CD14-positive monocyte (primary cell): ENCODE measurements at regions not wholly inside any gene's neighbourhood (a gene's known extent, or its start where the extent isn't known, plus 50 kb on each side); places are given as distances from the start of the nearest gene placed in this dataset.

Experiments used
- DNase-seq, 3 donors: peaks; one replicate each; pipeline ENCODE4 v3.0.0-alpha.2; 2011 to 2022
- H2AFZ ChIP-seq: 2 replicates; pipeline ENCODE4 v1.6.0; 2012; ENCODE audit warnings: mild to moderate bottlenecking, low read depth, low read length, inconsistent platforms; ENCODE audit not compliant: insufficient read depth, poor library complexity, severe bottlenecking
- H3K27ac ChIP-seq, 2 donors: 1 replicate in 1 of 2; 2 replicates in 1 of 2; pipeline ENCODE4 v1.5.1; 2012 to 2013; ENCODE audit warnings: low read length in 2 of 2, control low read depth in 1 of 2, inconsistent platforms in 1 of 2, low read depth in 1 of 2, mild to moderate bottlenecking in 1 of 2
- H3K27me3 ChIP-seq, 2 donors: one replicate each; pipeline versions ENCODE4 v1.6.0 to v1.6.1; 2011 to 2013; ENCODE audit warnings: low read length in 2 of 2; ENCODE audit not compliant: control insufficient read depth in 2 of 2, insufficient read depth in 2 of 2
- H3K36me3 ChIP-seq, 2 donors: replicated peaks in 1 of 2; 1 replicate in 1 of 2; 2 replicates in 1 of 2; pipeline versions ENCODE4 v1.5.1 to v1.6.1; 2012 to 2013; ENCODE audit warnings: low read length in 2 of 2, control low read depth in 1 of 2, inconsistent platforms in 1 of 2, mild to moderate bottlenecking in 1 of 2; ENCODE audit not compliant: insufficient read depth in 2 of 2, control insufficient read depth in 1 of 2
- H3K4me1 ChIP-seq, 2 donors: 1 replicate in 1 of 2; 2 replicates in 1 of 2; pipeline versions ENCODE4 v1.5.1 to v1.6.1; 2012 to 2013; ENCODE audit warnings: low read length in 2 of 2, control low read depth in 1 of 2, inconsistent platforms in 1 of 2, mild to moderate bottlenecking in 1 of 2, moderate library complexity in 1 of 2; ENCODE audit not compliant: insufficient read depth in 2 of 2, control insufficient read depth in 1 of 2
- H3K4me2 ChIP-seq: replicated peaks from 2 replicates; pipeline ENCODE3; 2012; ENCODE audit warnings: low read length, moderate library complexity, mild to moderate bottlenecking; ENCODE audit not compliant: poor library complexity, severe bottlenecking; ENCODE audit errors: extremely low read depth
- H3K4me3 ChIP-seq, 3 experiments: fragments of 200-600 bp in 1 of 3; sonication (generic) in 1 of 3; replicated peaks in 1 of 3; 1 replicate in 2 of 3; 2 replicates in 1 of 3; pipeline ENCODE4 v1.5.1; 2011 to 2013; ENCODE audit warnings: low read length in 3 of 3, mild to moderate bottlenecking in 3 of 3, control low read depth in 2 of 3, low read depth in 2 of 3, inconsistent platforms in 1 of 3, moderate library complexity in 1 of 3
- H3K79me2 ChIP-seq: 2 replicates; pipeline ENCODE4 v1.6.0; 2012; ENCODE audit warnings: mild to moderate bottlenecking, control low read depth, inconsistent platforms, low read length, moderate library complexity; ENCODE audit not compliant: insufficient read depth
- H3K9ac ChIP-seq: 2 replicates; pipeline ENCODE4 v1.6.0; 2017; ENCODE audit warnings: low read length, mild to moderate bottlenecking; ENCODE audit not compliant: insufficient read depth, poor library complexity, severe bottlenecking
- H3K9me3 ChIP-seq, 2 donors: replicated peaks in 1 of 2; 1 replicate in 1 of 2; 2 replicates in 1 of 2; pipeline versions ENCODE4 v1.5.1 to v1.6.1; 2012 to 2013; ENCODE audit warnings: low read length in 2 of 2, control low read depth in 1 of 2; ENCODE audit not compliant: control insufficient read depth in 1 of 2, insufficient read depth in 1 of 2
- H4K20me1 ChIP-seq: 2 replicates; pipeline ENCODE4 v1.6.0; 2012; ENCODE audit warnings: mild to moderate bottlenecking, low read length, control low read depth, moderate library complexity; ENCODE audit not compliant: insufficient read depth
- H3K27ac Mint-ChIP-seq, 7 donors: one replicate each; pipeline ENCODE4 v1.8.0; 2020; ENCODE audit warnings: mild to moderate bottlenecking in 7 of 7, mixed read lengths in 7 of 7, moderate library complexity in 6 of 7, inconsistent platforms in 2 of 7
- H3K27me3 Mint-ChIP-seq, 3 donors: one replicate each; pipeline ENCODE4 v1.8.0; 2021 to 2022; ENCODE audit warnings: low read depth in 3 of 3, mild to moderate bottlenecking in 3 of 3, mixed read lengths in 3 of 3, moderate library complexity in 3 of 3, inconsistent platforms in 1 of 3
- H3K36me3 Mint-ChIP-seq, 2 donors: one replicate each; pipeline ENCODE4 v1.8.0; 2020; ENCODE audit warnings: mixed read lengths in 2 of 2, inconsistent platforms in 1 of 2, mild to moderate bottlenecking in 1 of 2
- H3K4me1 Mint-ChIP-seq: one replicate; pipeline ENCODE4 v1.8.0; 2020; ENCODE audit warnings: mild to moderate bottlenecking, mixed read lengths
- H3K4me3 Mint-ChIP-seq, 2 donors: one replicate each; pipeline ENCODE4 v1.8.0; 2020; ENCODE audit warnings: mild to moderate bottlenecking in 2 of 2, mixed read lengths in 2 of 2, moderate library complexity in 1 of 2
- H3K9me3 Mint-ChIP-seq, 7 donors: one replicate each; pipeline ENCODE4 v1.8.0; 2020 to 2022; ENCODE audit warnings: mixed read lengths in 7 of 7, mild to moderate bottlenecking in 6 of 7, moderate library complexity in 6 of 7, inconsistent platforms in 2 of 7
- WGBS: methylation state at CpG from one replicate; pipeline ENCODE4 v1.1.5; 2013; ENCODE audit warnings: missing lambda C conversion rate; ENCODE audit not compliant: insufficient coverage; 5-methylcytosine and 5-hydroxymethylcytosine counted together
- intact Hi-C, 2 donors: fragments of 100-400 bp; cut with micrococcal nuclease; formaldehyde crosslinking; loops; one replicate each; pipeline versions ENCODE4 v1.15.0 to v1.15.1; 2023
- TF ChIP-seq, protein P1 (sequence below): fragments of 200-600 bp; IDR thresholded peaks from one replicate; pipeline ENCODE4 v1.8.0; 2022; ENCODE audit warnings: antibody characterized with exemption, mild to moderate bottlenecking

DNA sequence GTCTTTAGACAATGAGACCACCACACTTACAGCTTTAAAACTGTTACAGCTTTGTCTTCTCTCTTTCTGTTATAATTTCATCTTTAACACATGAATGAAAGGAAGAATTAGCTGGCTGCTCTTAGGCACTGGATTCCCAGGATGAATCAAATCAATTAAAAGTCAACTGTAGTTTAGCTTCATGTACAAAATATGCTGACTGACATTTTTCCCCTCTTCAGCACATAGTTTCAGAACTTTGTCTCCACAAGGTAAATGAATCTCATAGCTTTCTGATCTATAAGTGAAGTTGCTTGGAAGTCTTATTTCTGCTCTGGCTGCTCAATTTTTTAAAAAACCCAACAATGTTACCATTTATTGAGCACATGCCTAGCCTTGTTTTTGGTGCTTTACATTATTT is 293.8 kb downstream of the GRIN2B start:
- Histone ChIP-seq H3K4me1 (no peaks in the 10 kb centered on the region), H3K27me3 (no peaks in the 10 kb centered on the region), H3K4me3 (no peak overlapping the region), H3K9ac (no peak overlapping the region), H3K79me2 (no peaks in the 10 kb centered on the region), H3K4me2 (no peak overlapping the region), H3K27ac (no peak overlapping the region), H3K9me3 (no peaks in the 10 kb centered on the region), H3K36me3 (no peaks in the 10 kb centered on the region), H4K20me1 (no peaks in the 10 kb centered on the region), H2AFZ (no peak overlapping the region)
- Mint-ChIP-seq H3K27ac (no peak overlapping the region), H3K4me1 (no peaks in the 10 kb centered on the region), H3K27me3 (peaks cover 0 to 2% (median 0%) of the 10 kb centered on the region in 3 donors), H3K9me3 (peaks cover 0 to 3% (median 0%) of the 10 kb centered on the region in 7 donors), H3K4me3 (no peak overlapping the region), H3K36me3 (no peaks in the 10 kb centered on the region)
- no peak for DNase-seq
- TF ChIP-seq, protein P1, sequence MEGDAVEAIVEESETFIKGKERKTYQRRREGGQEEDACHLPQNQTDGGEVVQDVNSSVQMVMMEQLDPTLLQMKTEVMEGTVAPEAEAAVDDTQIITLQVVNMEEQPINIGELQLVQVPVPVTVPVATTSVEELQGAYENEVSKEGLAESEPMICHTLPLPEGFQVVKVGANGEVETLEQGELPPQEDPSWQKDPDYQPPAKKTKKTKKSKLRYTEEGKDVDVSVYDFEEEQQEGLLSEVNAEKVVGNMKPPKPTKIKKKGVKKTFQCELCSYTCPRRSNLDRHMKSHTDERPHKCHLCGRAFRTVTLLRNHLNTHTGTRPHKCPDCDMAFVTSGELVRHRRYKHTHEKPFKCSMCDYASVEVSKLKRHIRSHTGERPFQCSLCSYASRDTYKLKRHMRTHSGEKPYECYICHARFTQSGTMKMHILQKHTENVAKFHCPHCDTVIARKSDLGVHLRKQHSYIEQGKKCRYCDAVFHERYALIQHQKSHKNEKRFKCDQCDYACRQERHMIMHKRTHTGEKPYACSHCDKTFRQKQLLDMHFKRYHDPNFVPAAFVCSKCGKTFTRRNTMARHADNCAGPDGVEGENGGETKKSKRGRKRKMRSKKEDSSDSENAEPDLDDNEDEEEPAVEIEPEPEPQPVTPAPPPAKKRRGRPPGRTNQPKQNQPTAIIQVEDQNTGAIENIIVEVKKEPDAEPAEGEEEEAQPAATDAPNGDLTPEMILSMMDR: no peak
- intact Hi-C loops: no loop called here

DNA sequence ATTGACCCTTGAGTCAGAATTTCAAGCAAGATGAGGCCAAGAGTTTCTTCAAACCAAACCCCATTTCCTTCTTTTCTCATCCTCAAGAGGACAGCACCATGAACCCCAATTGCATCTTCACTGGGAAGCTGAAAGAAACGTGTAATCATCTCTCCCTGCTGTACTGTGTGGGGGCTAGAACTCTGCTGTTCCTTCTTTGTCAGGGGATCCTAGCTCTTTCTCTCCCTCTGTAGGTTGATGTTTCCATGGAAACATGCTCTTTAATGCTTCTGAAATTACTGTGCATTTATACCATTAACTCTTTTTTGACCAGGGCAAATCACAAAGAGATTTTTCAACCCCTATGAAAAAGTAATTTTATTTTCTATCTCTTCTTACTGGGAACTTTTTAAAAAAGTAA is 295.1 kb downstream of the GRIN2B start:
- H3K27ac Mint-ChIP-seq: no peak overlapping the region
- H3K9me3 Mint-ChIP-seq: peaks cover 0 to 3% (median 0%) of the 10 kb centered on the region in 7 donors
- H4K20me1 ChIP-seq: no peaks in the 10 kb centered on the region
- no peak overlapping the region for H3K4me2 ChIP-seq
- H3K27ac ChIP-seq: no peak overlapping the region
- H2AFZ ChIP-seq: no peak overlapping the region
- no peak overlapping the region for H3K4me3 Mint-ChIP-seq
- H3K79me2 ChIP-seq: no peaks in the 10 kb centered on the region
- H3K4me3 ChIP-seq: no peak overlapping the region
- intact Hi-C loops: no loop called here
- no CpG with 5 or more reads among the region's 1 CpG for WGBS
- H3K27me3 ChIP-seq: no peaks in the 10 kb centered on the region
- no peak for DNase-seq
- H3K4me1 ChIP-seq: no peaks in the 10 kb centered on the region
- H3K9ac ChIP-seq: no peak overlapping the region
- no peaks in the 10 kb centered on the region for H3K9me3 ChIP-seq
- TF ChIP-seq, protein P1: no peak
- peaks cover 0 to 2% (median 0%) of the 10 kb centered on the region in 3 donors for H3K27me3 Mint-ChIP-seq
- H3K4me1 Mint-ChIP-seq: no peaks in the 10 kb centered on the region
- no peaks in the 10 kb centered on the region for H3K36me3 ChIP-seq
- no peaks in the 10 kb centered on the region for H3K36me3 Mint-ChIP-seq
